ENCODE measurements at regions not wholly inside any gene's neighbourhood (a gene's known extent, or its start where the extent isn't known, plus 50 kb on each side); places are given as distances from the start of the nearest gene placed in this dataset.
"Not testable (repeated sequence)": the region's sequence is repeated elsewhere in the genome, so short reads cannot be mapped to it uniquely, and the experiment has no call there.

GRCh38 chr2:111424176-111424575, 303.5 kb downstream of the BCL2L11 start:
- H3K36me3 ChIP-seq (replicated peaks in 1 of 2; ENCODE audit: control insufficient read depth in 2 of 2, insufficient read depth in 2 of 2, low read length in 2 of 2); H2AFZ ChIP-seq (ENCODE audit: low read length); H2BK12ac ChIP-seq (ENCODE audit: low read length); H3K9ac ChIP-seq (ENCODE audit: low read depth, low read length, poor library complexity); H3K27me3 ChIP-seq (ENCODE audit: control insufficient read depth in 3 of 3, insufficient read depth in 3 of 3, low read depth in 1 of 3, low read length in 3 of 3); H3K23ac ChIP-seq (ENCODE audit: low read depth, low read length, poor library complexity); H3K14ac ChIP-seq (ENCODE audit: low read length); H3K4me3 ChIP-seq (ENCODE audit: low read length in 2 of 2); DNase-seq (ENCODE audit: low spot score); H3K79me1 ChIP-seq (ENCODE audit: low read depth, low read length); H2AK5ac ChIP-seq (ENCODE audit: low read depth, low read length); H3K9me3 ChIP-seq (replicated peaks in 1 of 2; ENCODE audit: control insufficient read depth in 2 of 2, insufficient read depth in 1 of 2, low read depth in 1 of 2, low read length in 2 of 2); H2BK120ac ChIP-seq (ENCODE audit: low read depth, low read length); H3K4ac ChIP-seq (ENCODE audit: low read length); H3K4me1 ChIP-seq (ENCODE audit: control insufficient read depth in 2 of 2, insufficient read depth in 1 of 2, low read depth in 1 of 2, low read length in 2 of 2); H4K91ac ChIP-seq (ENCODE audit: low read depth, low read length, poor library complexity); H2BK5ac ChIP-seq (ENCODE audit: low read length); H4K8ac ChIP-seq (ENCODE audit: low read depth, low read length); H3K18ac ChIP-seq (ENCODE audit: low read length); H3K4me2 ChIP-seq (ENCODE audit: insufficient read depth, low read length, poor library complexity, severe bottlenecking); H2BK15ac ChIP-seq (ENCODE audit: low read length); H3K27ac ChIP-seq (replicated peaks; ENCODE audit: low read length): not testable (repeated sequence)
- WGBS, 2 donors (ENCODE audit: extremely low coverage in 2 of 2, insufficient read length in 2 of 2, insufficient replicate concordance in 1 of 2), result no CpG with 5 or more reads among the region's 6 CpGs

GRCh38 chr2:111424851-111425309, 304.2 kb downstream of the BCL2L11 start:
- H3K23ac ChIP-seq (ENCODE audit: low read depth, low read length, poor library complexity); H4K8ac ChIP-seq (ENCODE audit: low read depth, low read length); H3K36me3 ChIP-seq (replicated peaks in 1 of 2; ENCODE audit: control insufficient read depth in 2 of 2, insufficient read depth in 2 of 2, low read length in 2 of 2); H2BK5ac ChIP-seq (ENCODE audit: low read length); H3K18ac ChIP-seq (ENCODE audit: low read length); H2BK120ac ChIP-seq (ENCODE audit: low read depth, low read length); H3K4me2 ChIP-seq (ENCODE audit: insufficient read depth, low read length, poor library complexity, severe bottlenecking); H2BK12ac ChIP-seq (ENCODE audit: low read length); H3K4me1 ChIP-seq (ENCODE audit: control insufficient read depth in 2 of 2, insufficient read depth in 1 of 2, low read depth in 1 of 2, low read length in 2 of 2); H3K4me3 ChIP-seq (ENCODE audit: low read length in 2 of 2); H2BK15ac ChIP-seq (ENCODE audit: low read length); H3K4ac ChIP-seq (ENCODE audit: low read length); H3K79me1 ChIP-seq (ENCODE audit: low read depth, low read length); H3K9ac ChIP-seq (ENCODE audit: low read depth, low read length, poor library complexity); H2AFZ ChIP-seq (ENCODE audit: low read length); H3K27me3 ChIP-seq (ENCODE audit: control insufficient read depth in 3 of 3, insufficient read depth in 3 of 3, low read depth in 1 of 3, low read length in 3 of 3); H3K14ac ChIP-seq (ENCODE audit: low read length); H2AK5ac ChIP-seq (ENCODE audit: low read depth, low read length); H3K9me3 ChIP-seq (replicated peaks in 1 of 2; ENCODE audit: control insufficient read depth in 2 of 2, insufficient read depth in 1 of 2, low read depth in 1 of 2, low read length in 2 of 2); H3K27ac ChIP-seq (replicated peaks; ENCODE audit: low read length); H4K91ac ChIP-seq (ENCODE audit: low read depth, low read length, poor library complexity); DNase-seq (ENCODE audit: low spot score): not testable (repeated sequence)
- no CpG with 5 or more reads among the region's 5 CpGs for WGBS, 2 donors (ENCODE audit: extremely low coverage in 2 of 2, insufficient read length in 2 of 2, insufficient replicate concordance in 1 of 2)

DNA sequence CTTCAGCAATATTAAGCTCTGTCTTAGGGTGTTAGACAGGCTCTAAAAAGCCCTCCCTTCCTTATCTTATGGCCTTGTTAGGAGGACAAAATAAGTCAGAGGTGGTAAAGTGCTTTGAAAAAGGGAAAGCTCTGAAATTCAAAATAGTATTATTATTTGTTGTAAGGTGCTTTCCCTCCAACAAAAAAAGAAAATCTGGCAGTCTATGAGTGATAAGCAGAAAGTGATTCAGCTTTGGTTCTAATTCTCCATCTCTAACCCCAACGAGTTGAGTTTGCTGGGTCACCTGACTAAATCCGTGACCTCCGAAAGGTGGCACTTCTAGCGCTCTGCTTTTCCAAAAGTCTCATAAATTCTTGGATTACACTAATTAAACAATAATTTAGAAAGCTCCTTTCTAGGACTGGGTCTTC, 305.1 kb downstream of the BCL2L11 start:
- WGBS, 2 donors (ENCODE audit: extremely low coverage in 2 of 2, insufficient read length in 2 of 2, insufficient replicate concordance in 1 of 2), result no CpG with 5 or more reads among the region's 4 CpGs
- H4K8ac ChIP-seq (ENCODE audit: low read depth, low read length); H3K79me1 ChIP-seq (ENCODE audit: low read depth, low read length); H3K4me1 ChIP-seq (ENCODE audit: control insufficient read depth in 2 of 2, insufficient read depth in 1 of 2, low read depth in 1 of 2, low read length in 2 of 2); H3K9ac ChIP-seq (ENCODE audit: low read depth, low read length, poor library complexity); DNase-seq (ENCODE audit: low spot score); H2BK120ac ChIP-seq (ENCODE audit: low read depth, low read length); H3K23ac ChIP-seq (ENCODE audit: low read depth, low read length, poor library complexity); H3K4ac ChIP-seq (ENCODE audit: low read length); H2AK5ac ChIP-seq (ENCODE audit: low read depth, low read length); H3K4me3 ChIP-seq (ENCODE audit: low read length in 2 of 2); H3K4me2 ChIP-seq (ENCODE audit: insufficient read depth, low read length, poor library complexity, severe bottlenecking); H2AFZ ChIP-seq (ENCODE audit: low read length); H3K36me3 ChIP-seq (replicated peaks in 1 of 2; ENCODE audit: control insufficient read depth in 2 of 2, insufficient read depth in 2 of 2, low read length in 2 of 2); H3K14ac ChIP-seq (ENCODE audit: low read length); H3K9me3 ChIP-seq (replicated peaks in 1 of 2; ENCODE audit: control insufficient read depth in 2 of 2, insufficient read depth in 1 of 2, low read depth in 1 of 2, low read length in 2 of 2); H2BK15ac ChIP-seq (ENCODE audit: low read length); H3K27me3 ChIP-seq (ENCODE audit: control insufficient read depth in 3 of 3, insufficient read depth in 3 of 3, low read depth in 1 of 3, low read length in 3 of 3); H3K27ac ChIP-seq (replicated peaks; ENCODE audit: low read length); H2BK5ac ChIP-seq (ENCODE audit: low read length); H4K91ac ChIP-seq (ENCODE audit: low read depth, low read length, poor library complexity); H3K18ac ChIP-seq (ENCODE audit: low read length); H2BK12ac ChIP-seq (ENCODE audit: low read length): not testable (repeated sequence)

- not testable (repeated sequence) for H3K27ac ChIP-seq (replicated peaks; ENCODE audit: low read length); H2BK5ac ChIP-seq (ENCODE audit: low read length); H3K4me1 ChIP-seq (ENCODE audit: control insufficient read depth in 2 of 2, insufficient read depth in 1 of 2, low read depth in 1 of 2, low read length in 2 of 2); H2BK15ac ChIP-seq (ENCODE audit: low read length); H2BK120ac ChIP-seq (ENCODE audit: low read depth, low read length); H2AK5ac ChIP-seq (ENCODE audit: low read depth, low read length); H3K4me2 ChIP-seq (ENCODE audit: insufficient read depth, low read length, poor library complexity, severe bottlenecking); H2BK12ac ChIP-seq (ENCODE audit: low read length); H2AFZ ChIP-seq (ENCODE audit: low read length); H3K36me3 ChIP-seq (replicated peaks in 1 of 2; ENCODE audit: control insufficient read depth in 2 of 2, insufficient read depth in 2 of 2, low read length in 2 of 2); H4K8ac ChIP-seq (ENCODE audit: low read depth, low read length); H3K9me3 ChIP-seq (replicated peaks in 1 of 2; ENCODE audit: control insufficient read depth in 2 of 2, insufficient read depth in 1 of 2, low read depth in 1 of 2, low read length in 2 of 2); H3K4ac ChIP-seq (ENCODE audit: low read length); H4K91ac ChIP-seq (ENCODE audit: low read depth, low read length, poor library complexity); H3K14ac ChIP-seq (ENCODE audit: low read length); H3K27me3 ChIP-seq (ENCODE audit: control insufficient read depth in 3 of 3, insufficient read depth in 3 of 3, low read depth in 1 of 3, low read length in 3 of 3); H3K18ac ChIP-seq (ENCODE audit: low read length); H3K23ac ChIP-seq (ENCODE audit: low read depth, low read length, poor library complexity); DNase-seq (ENCODE audit: low spot score); H3K4me3 ChIP-seq (ENCODE audit: low read length in 2 of 2); H3K79me1 ChIP-seq (ENCODE audit: low read depth, low read length); H3K9ac ChIP-seq (ENCODE audit: low read depth, low read length, poor library complexity)
- no CpG with 5 or more reads among the region's 4 CpGs for WGBS, 2 donors (ENCODE audit: extremely low coverage in 2 of 2, insufficient read length in 2 of 2, insufficient replicate concordance in 1 of 2)
Measured at GRCh38 chr2:111427346-111427745, 306.6 kb downstream of the BCL2L11 start.

Measured in neuronal stem cell (in vitro differentiated cells).